SU-DHL-6 (cell line): ENCODE measurements at regions not wholly inside any gene's neighbourhood (a gene's known extent, or its start where the extent isn't known, plus 50 kb on each side); places are given as distances from the start of the nearest gene placed in this dataset.

Experiments
- CTCF ChIP-seq: fragments of 200-600 bp; sonication (generic); IDR thresholded peaks from one replicate; pipeline ENCODE4 v1.5.1; 2017; ENCODE audit warnings: antibody characterized with exemption, mild to moderate bottlenecking, low read length, moderate library complexity; ENCODE audit not compliant: insufficient read depth, poor library complexity, severe bottlenecking
- EZH2phosphoT487 ChIP-seq: fragments of 200-600 bp; sonication (generic), shearing (Covaris generic); conservative IDR thresholded peaks from 2 replicates; pipeline ENCODE4 v1.6.1; 2018; ENCODE audit warnings: mild to moderate bottlenecking, antibody characterized with exemption, low read length, moderate library complexity, mixed read lengths

- TF ChIP-seq CTCF (no peak), EZH2phosphoT487 (no peak)
Measured at GRCh38 chr7:153301936-153302335, 542.4 kb downstream of the ACTR3B start.
